ENCODE measurements at regions not wholly inside any gene's neighbourhood (a gene's known extent, or its start where the extent isn't known, plus 50 kb on each side); places are given as distances from the start of the nearest gene placed in this dataset.

- TF ChIP-seq EZH2 (IDR thresholded peaks at IDR 0.05; ENCODE audit: insufficient read depth, poor library complexity, severe bottlenecking) (no peak), EZH2phosphoT487 (IDR thresholded peaks at IDR 0.05; ENCODE audit: insufficient read depth, low read depth) (no peak)
These were observed 70.1 kb upstream of the MOCS2 start for GRCh38 chr5:53179691-53180090.

Data from GM23248 (cell line).